ENCODE measurements at regions not wholly inside any gene's neighbourhood (a gene's known extent, or its start where the extent isn't known, plus 50 kb on each side); places are given as distances from the start of the nearest gene placed in this dataset.

- TF ChIP-seq CTCF (IDR thresholded peaks at IDR 0.05) (no peak), POLR2AphosphoS5 (IDR thresholded peaks at IDR 0.05) (no peak), POLR2A (IDR thresholded peaks at IDR 0.05) (no peak)
These were observed 86.7 kb upstream of the FOXN2 start for GRCh38 chr2:48227617-48228344.

All from prostate gland (tissue), 2 donors.